ENCODE measurements at regions not wholly inside any gene's neighbourhood (a gene's known extent, or its start where the extent isn't known, plus 50 kb on each side); places are given as distances from the start of the nearest gene placed in this dataset.

DNA sequence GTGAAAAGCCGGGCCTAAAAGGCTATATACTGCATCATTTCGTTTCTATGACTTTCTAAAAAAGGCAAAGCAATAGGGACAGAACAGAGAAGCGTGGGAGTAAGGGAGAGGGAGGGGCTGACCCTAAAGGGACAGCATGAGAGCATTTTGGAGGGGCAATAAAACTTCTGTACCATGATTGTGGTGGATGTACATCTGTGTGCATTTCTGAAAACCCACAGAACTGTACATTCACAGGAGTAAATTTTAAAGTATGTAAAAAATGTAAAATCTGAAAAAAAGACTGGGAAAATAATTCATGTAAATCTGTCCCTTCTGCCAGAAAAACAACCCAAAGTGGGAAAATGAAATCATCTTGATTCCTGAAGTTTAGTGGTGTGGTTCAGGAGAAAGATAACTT, 235.4 kb downstream of the CENPF start:
- no peak overlapping the region for H3K27ac ChIP-seq (ENCODE audit: low read depth in 1 of 2, low read length in 2 of 2)
- TF ChIP-seq NR2F2 (IDR thresholded peaks at IDR 0.05) (no peak), ZBTB33 (IDR thresholded peaks at IDR 0.05) (no peak), SP1 (IDR thresholded peaks at IDR 0.05) (no peak), FOXA2 (IDR thresholded peaks at IDR 0.05) (no peak), FOXA1 (IDR thresholded peaks at IDR 0.05) (no peak), JUND (IDR thresholded peaks at IDR 0.05) (no peak), HNF4G (IDR thresholded peaks at IDR 0.05) (no peak), YY1 (IDR thresholded peaks at IDR 0.05) (no peak), TAF1 (conservative IDR thresholded peaks at IDR 0.05) (no peak), RAD21 (IDR thresholded peaks at IDR 0.05) (no peak), EGR1 (IDR thresholded peaks at IDR 0.05; ENCODE audit: low read depth in 2 of 2) (no peak), RXRA (IDR thresholded peaks at IDR 0.05) (no peak), REST (IDR thresholded peaks at IDR 0.05) (no peak), HNF4A (conservative IDR thresholded peaks at IDR 0.05) (no peak), ATF3 (IDR thresholded peaks at IDR 0.05) (no peak)
- TF ChIP-seq, protein P1, sequence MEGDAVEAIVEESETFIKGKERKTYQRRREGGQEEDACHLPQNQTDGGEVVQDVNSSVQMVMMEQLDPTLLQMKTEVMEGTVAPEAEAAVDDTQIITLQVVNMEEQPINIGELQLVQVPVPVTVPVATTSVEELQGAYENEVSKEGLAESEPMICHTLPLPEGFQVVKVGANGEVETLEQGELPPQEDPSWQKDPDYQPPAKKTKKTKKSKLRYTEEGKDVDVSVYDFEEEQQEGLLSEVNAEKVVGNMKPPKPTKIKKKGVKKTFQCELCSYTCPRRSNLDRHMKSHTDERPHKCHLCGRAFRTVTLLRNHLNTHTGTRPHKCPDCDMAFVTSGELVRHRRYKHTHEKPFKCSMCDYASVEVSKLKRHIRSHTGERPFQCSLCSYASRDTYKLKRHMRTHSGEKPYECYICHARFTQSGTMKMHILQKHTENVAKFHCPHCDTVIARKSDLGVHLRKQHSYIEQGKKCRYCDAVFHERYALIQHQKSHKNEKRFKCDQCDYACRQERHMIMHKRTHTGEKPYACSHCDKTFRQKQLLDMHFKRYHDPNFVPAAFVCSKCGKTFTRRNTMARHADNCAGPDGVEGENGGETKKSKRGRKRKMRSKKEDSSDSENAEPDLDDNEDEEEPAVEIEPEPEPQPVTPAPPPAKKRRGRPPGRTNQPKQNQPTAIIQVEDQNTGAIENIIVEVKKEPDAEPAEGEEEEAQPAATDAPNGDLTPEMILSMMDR (IDR thresholded peaks at IDR 0.05; ENCODE audit: low read depth, low read length, missing input control) = no peak
- no peak overlapping the region for H3K4me3 ChIP-seq (ENCODE audit: low read depth in 1 of 3, low read length in 3 of 3)
- H3K9me3 ChIP-seq (ENCODE audit: control insufficient read depth in 4 of 4, low read length in 3 of 4) = no peaks in the 10 kb centered on the region
- WGBS = 40% methylated on average over 3 of the region's 3 CpGs
- no peak for DNase-seq (ENCODE audit: low spot score)
- no peaks in the 10 kb centered on the region for H3K27me3 ChIP-seq (ENCODE audit: control insufficient read depth in 4 of 4, insufficient read depth in 4 of 4, low read length in 3 of 4)
- H3K4me1 ChIP-seq (ENCODE audit: control insufficient read depth in 4 of 4, insufficient read depth in 4 of 4, low read length in 3 of 4) = no peaks in the 10 kb centered on the region
- H3K9ac ChIP-seq (ENCODE audit: low read depth in 1 of 2, low read length in 2 of 2) = no peak overlapping the region
- H3K36me3 ChIP-seq (ENCODE audit: control insufficient read depth in 4 of 4, insufficient read depth in 3 of 4, low read depth in 1 of 4, low read length in 3 of 4) = no peaks in the 10 kb centered on the region

- TF ChIP-seq HNF4G (IDR thresholded peaks at IDR 0.05) (no peak), GABPA (IDR thresholded peaks at IDR 0.05 in 1 of 2, conservative IDR thresholded peaks at IDR 0.05 in 1 of 2) (no peak), FOXA2 (IDR thresholded peaks at IDR 0.05) (no peak), HNF4A (conservative IDR thresholded peaks at IDR 0.05) (no peak), TAF1 (conservative IDR thresholded peaks at IDR 0.05) (no peak), YY1 (IDR thresholded peaks at IDR 0.05) (no peak), RXRA (IDR thresholded peaks at IDR 0.05) (no peak), EGR1 (IDR thresholded peaks at IDR 0.05; ENCODE audit: low read depth in 2 of 2) (no peak), NR2F2 (IDR thresholded peaks at IDR 0.05) (no peak), JUND (IDR thresholded peaks at IDR 0.05) (no peak), REST (IDR thresholded peaks at IDR 0.05) (no peak), ZBTB33 (IDR thresholded peaks at IDR 0.05) (no peak), SP1 (IDR thresholded peaks at IDR 0.05) (no peak)
- no peaks in the 10 kb centered on the region for H3K36me3 ChIP-seq (ENCODE audit: control insufficient read depth in 4 of 4, insufficient read depth in 3 of 4, low read depth in 1 of 4, low read length in 3 of 4)
- 49% methylated on average over 3 of the region's 3 CpGs for WGBS
- DNase-seq (ENCODE audit: low spot score) = no peak
- H3K9me3 ChIP-seq (ENCODE audit: control insufficient read depth in 4 of 4, low read length in 3 of 4) = no peaks in the 10 kb centered on the region
- H3K9ac ChIP-seq (ENCODE audit: low read depth in 1 of 2, low read length in 2 of 2) = no peak overlapping the region
- no peak overlapping the region for H3K4me3 ChIP-seq (ENCODE audit: low read depth in 1 of 3, low read length in 3 of 3)
- no peaks in the 10 kb centered on the region for H3K27me3 ChIP-seq (ENCODE audit: control insufficient read depth in 4 of 4, insufficient read depth in 4 of 4, low read length in 3 of 4)
- H3K4me1 ChIP-seq (ENCODE audit: control insufficient read depth in 4 of 4, insufficient read depth in 4 of 4, low read length in 3 of 4) = no peaks in the 10 kb centered on the region
- H3K27ac ChIP-seq (ENCODE audit: low read depth in 1 of 2, low read length in 2 of 2) = no peak overlapping the region
These were observed 237.4 kb downstream of the CENPF start for GRCh38 chr1:214840356-214840755.

All from liver (tissue), 8 donors.